H1 (cell line): ENCODE measurements at regions not wholly inside any gene's neighbourhood (a gene's known extent, or its start where the extent isn't known, plus 50 kb on each side); places are given as distances from the start of the nearest gene placed in this dataset.

Experiments used
- CTCF ChIA-PET: fragments of 300-600 bp; sonication (Branson Sonifier 250); formaldehyde crosslinking; loops from one replicate; lab custom pipeline; 2021; ENCODE audit not compliant: partially characterized antibody; lab: Charles Lee
- POLR2A ChIA-PET: fragments of 300-600 bp; sonication (Branson Sonifier 250); formaldehyde crosslinking; loops from one replicate; lab custom pipeline; 2021; ENCODE audit warnings: inconsistent platforms; ENCODE audit not compliant: partially characterized antibody; lab: Charles Lee
- DNase-seq, 2 experiments: peaks; one replicate each; pipeline versions ENCODE4 v3.0.0 to v3.0.0-alpha.2; 2010 to 2022; ENCODE audit warnings: low spot score in 2 of 2, low read depth in 1 of 2, mixed read lengths in 1 of 2
- FAIRE-seq: peaks from 2 replicates; lab custom pipeline; 2011; peaks lifted over from hg19 to GRCh38; lab: Jason Lieb, UNC
- H2AFZ ChIP-seq: 2 replicates; pipeline ENCODE4 v1.8.1; 2012; ENCODE audit warnings: low read length, inconsistent platforms
- H2AK5ac ChIP-seq: 2 replicates; pipeline ENCODE4 v1.6.1; 2013; ENCODE audit warnings: low read depth, low read length
- H2BK120ac ChIP-seq: replicated peaks from 2 replicates; pipeline ENCODE3; 2013; ENCODE audit warnings: low read depth, low read length, inconsistent platforms
- H2BK12ac ChIP-seq: 2 replicates; pipeline ENCODE4 v1.6.1; 2013; ENCODE audit warnings: low read depth, low read length
- H2BK15ac ChIP-seq: 2 replicates; pipeline ENCODE4 v1.6.1; 2013; ENCODE audit warnings: low read length
- H2BK20ac ChIP-seq: 2 replicates; pipeline ENCODE4 v1.6.1; 2013; ENCODE audit warnings: low read length
- H2BK5ac ChIP-seq: 2 replicates; pipeline ENCODE4 v1.6.1; 2013; ENCODE audit warnings: low read depth, low read length
- H3K14ac ChIP-seq: 2 replicates; pipeline ENCODE4 v1.6.1; 2013; ENCODE audit warnings: inconsistent platforms; ENCODE audit not compliant: insufficient read length
- H3K18ac ChIP-seq: 2 replicates; pipeline ENCODE4 v1.6.1; 2013; ENCODE audit warnings: low read length; ENCODE audit errors: extremely low read depth
- H3K23ac ChIP-seq: 2 replicates; pipeline ENCODE4 v1.6.1; 2013; ENCODE audit warnings: inconsistent platforms; ENCODE audit not compliant: insufficient read length
- H3K23me2 ChIP-seq: 2 replicates; pipeline ENCODE4 v1.6.1; 2013; ENCODE audit warnings: low read depth, low read length
- H3K27ac ChIP-seq: 2 replicates; pipeline ENCODE4 v1.6.1; 2011; ENCODE audit warnings: low read depth, low read length, inconsistent platforms
- H3K27me3 ChIP-seq, 4 experiments: replicated peaks in 1 of 4; 1 replicate in 1 of 4; 2 replicates in 3 of 4; pipeline versions ENCODE4 v1.6.1 to v1.8.1; 2011 to 2013; ENCODE audit warnings: low read length in 3 of 4, mild to moderate bottlenecking in 3 of 4, inconsistent platforms in 2 of 4, mixed read lengths in 2 of 4, moderate library complexity in 1 of 4; ENCODE audit not compliant: control insufficient read depth in 3 of 4, insufficient read depth in 3 of 4; ENCODE audit errors: extremely low read depth in 1 of 4
- H3K36me3 ChIP-seq, 4 experiments: 2 replicates each; pipeline versions ENCODE4 v1.6.1 to v1.8.1; 2011 to 2013; ENCODE audit warnings: mild to moderate bottlenecking in 4 of 4, low read length in 3 of 4, moderate library complexity in 2 of 4, control low read depth in 1 of 4, inconsistent platforms in 1 of 4; ENCODE audit not compliant: insufficient read depth in 4 of 4, control insufficient read depth in 2 of 4
- H3K4ac ChIP-seq: replicated peaks from 2 replicates; pipeline ENCODE3; 2013; ENCODE audit warnings: low read length, low read depth, mixed read lengths, inconsistent platforms; ENCODE audit not compliant: insufficient read length
- H3K4me1 ChIP-seq, 4 experiments: replicated peaks in 1 of 4; 1 replicate in 1 of 4; 2 replicates in 3 of 4; pipeline versions ENCODE4 v1.6.1 to v1.8.1; 2011 to 2013; ENCODE audit warnings: low read length in 3 of 4, inconsistent platforms in 2 of 4, mixed read lengths in 1 of 4; ENCODE audit not compliant: insufficient read depth in 4 of 4, control insufficient read depth in 3 of 4
- H3K4me2 ChIP-seq, 2 experiments: 2 replicates each; pipeline versions ENCODE4 v1.6.1 to v1.8.1; 2011 to 2013; ENCODE audit warnings: low read depth in 2 of 2, low read length in 2 of 2, control low read depth in 1 of 2, inconsistent platforms in 1 of 2, mild to moderate bottlenecking in 1 of 2; ENCODE audit not compliant: insufficient read depth in 1 of 2
- H3K4me3 ChIP-seq, 4 experiments: fragments of 200-600, 300-600 bp in 1 of 4; sonication (generic), shearing (Covaris generic), sonication (Bioruptor Twin) in 1 of 4; 2 replicates each; pipeline versions ENCODE4 v1.5.1 to v1.8.1; 2011 to 2016; ENCODE audit warnings: low read length in 4 of 4, low read depth in 3 of 4, control low read depth in 2 of 4, inconsistent platforms in 2 of 4, mild to moderate bottlenecking in 2 of 4, mixed read lengths in 1 of 4, moderate library complexity in 1 of 4; ENCODE audit not compliant: insufficient read depth in 2 of 4; ENCODE audit errors: extremely low read depth in 1 of 4
- H3K56ac ChIP-seq: replicated peaks from 2 replicates; pipeline ENCODE3; 2013; ENCODE audit warnings: low read depth, mild to moderate bottlenecking, mixed read lengths, low read length, inconsistent platforms; ENCODE audit not compliant: insufficient read length
- H3K79me1 ChIP-seq: 2 replicates; pipeline ENCODE4 v1.6.1; 2013; ENCODE audit warnings: low read depth, low read length, control low read depth
- H3K79me2 ChIP-seq, 2 experiments: 2 replicates each; pipeline versions ENCODE4 v1.6.1 to v1.8.1; 2012 to 2013; ENCODE audit warnings: low read length in 2 of 2, mild to moderate bottlenecking in 2 of 2, inconsistent platforms in 1 of 2; ENCODE audit not compliant: insufficient read depth in 2 of 2, control insufficient read depth in 1 of 2
- H3K9ac ChIP-seq, 4 experiments: replicated peaks in 1 of 4; 1 replicate in 1 of 4; 2 replicates in 3 of 4; pipeline versions ENCODE4 v1.6.1 to v1.8.1; 2011 to 2013; ENCODE audit warnings: low read depth in 3 of 4, low read length in 3 of 4, control low read depth in 2 of 4, mild to moderate bottlenecking in 2 of 4, moderate library complexity in 2 of 4, inconsistent platforms in 1 of 4; ENCODE audit errors: extremely low read depth in 1 of 4
- H3K9me3 ChIP-seq, 2 experiments: 2 replicates each; pipeline versions ENCODE4 v1.6.1 to v1.8.1; 2012 to 2013; ENCODE audit warnings: mild to moderate bottlenecking in 2 of 2, moderate library complexity in 2 of 2, control low read depth in 1 of 2, inconsistent platforms in 1 of 2, low read depth in 1 of 2, low read length in 1 of 2, mixed read lengths in 1 of 2; ENCODE audit not compliant: insufficient read depth in 2 of 2
- H4K20me1 ChIP-seq, 2 experiments: replicated peaks in 1 of 2; 2 replicates each; pipeline versions ENCODE3 to v1.8.1; 2011 to 2013; ENCODE audit warnings: inconsistent platforms in 2 of 2, low read length in 2 of 2, mild to moderate bottlenecking in 1 of 2; ENCODE audit not compliant: insufficient read depth in 2 of 2, control insufficient read depth in 1 of 2
- H4K5ac ChIP-seq: 2 replicates; pipeline ENCODE4 v1.6.1; 2013; ENCODE audit warnings: low read length, low read depth, mixed read lengths, inconsistent platforms; ENCODE audit not compliant: insufficient read length
- H4K8ac ChIP-seq: 2 replicates; pipeline ENCODE4 v1.8.0; 2013; ENCODE audit warnings: mild to moderate bottlenecking, moderate library complexity, low read length, inconsistent platforms; ENCODE audit not compliant: insufficient read depth; ENCODE audit errors: extremely low read depth
- H4K91ac ChIP-seq: replicated peaks from 2 replicates; pipeline ENCODE3; 2013; ENCODE audit warnings: low read length, mixed read lengths, inconsistent platforms; ENCODE audit not compliant: insufficient read length
- ASH2L ChIP-seq: fragments of 200-600, 300-600 bp; sonication (generic); IDR thresholded peaks from one replicate; pipeline ENCODE4 v1.7.1; 2017; ENCODE audit warnings: low read length
- ATF3 ChIP-seq: IDR thresholded peaks from 2 replicates; pipeline ENCODE4 v1.6.1; 2011; ENCODE audit warnings: low read depth, mild to moderate bottlenecking, low read length; ENCODE audit not compliant: insufficient read depth
- BACH1 ChIP-seq: IDR thresholded peaks from 2 replicates; pipeline ENCODE4 v1.6.1; 2012; ENCODE audit warnings: low read length, improper control_type of control experiment
- BRCA1 ChIP-seq: IDR thresholded peaks from 2 replicates; pipeline ENCODE4 v1.6.1; 2012; ENCODE audit warnings: low read depth, low read length, improper control_type of control experiment
- CHD2 ChIP-seq: IDR thresholded peaks from 2 replicates; pipeline ENCODE4 v1.6.1; 2012; ENCODE audit warnings: low read length, improper control_type of control experiment
- CREB1 ChIP-seq: IDR thresholded peaks from 2 replicates; pipeline ENCODE4 v1.6.1; 2012; ENCODE audit warnings: inconsistent platforms
- EZH2 ChIP-seq: fragments of 200-600 bp; sonication (generic); IDR thresholded peaks from 2 replicates; pipeline ENCODE4 v1.7.1; 2012; ENCODE audit warnings: low read depth, mild to moderate bottlenecking, moderate library complexity, low read length, inconsistent platforms; ENCODE audit not compliant: severe bottlenecking
- GTF2F1 ChIP-seq: IDR thresholded peaks from 2 replicates; pipeline ENCODE4 v1.6.1; 2012; ENCODE audit warnings: low read depth, low read length, improper control_type of control experiment, borderline replicate concordance
- JUN ChIP-seq: IDR thresholded peaks from 2 replicates; pipeline ENCODE4 v1.6.1; 2011; ENCODE audit warnings: low read depth, mild to moderate bottlenecking, improper control_type of control experiment, low read length
- PHF8 ChIP-seq: fragments of 200-600 bp; sonication (generic); conservative IDR thresholded peaks from 2 replicates; pipeline ENCODE4 v1.7.1; 2012; ENCODE audit warnings: low read depth, mild to moderate bottlenecking, inconsistent platforms, low read length, moderate library complexity
- POLR2A ChIP-seq, 2 experiments: IDR thresholded peaks; 1 replicate in 1 of 2; 2 replicates in 1 of 2; pipeline ENCODE4 v1.6.1; 2011; ENCODE audit warnings: low read depth in 2 of 2, low read length in 2 of 2, mild to moderate bottlenecking in 2 of 2; ENCODE audit errors: control extremely low read depth in 1 of 2
- RNF2 ChIP-seq: fragments of 200-900, 300-1000 bp; sonication (generic); IDR thresholded peaks from 2 replicates; pipeline ENCODE4 v1.7.1; 2016; ENCODE audit warnings: borderline replicate concordance, low read depth, mild to moderate bottlenecking, antibody characterized with exemption, low read length; ENCODE audit not compliant: poor library complexity, severe bottlenecking; ENCODE audit errors: missing control alignments
- SIX5 ChIP-seq: IDR thresholded peaks from 2 replicates; pipeline ENCODE4 v1.6.1; 2011; ENCODE audit warnings: mild to moderate bottlenecking, low read depth, low read length
- SUZ12 ChIP-seq: fragments of 200-600 bp; sonication (generic); IDR thresholded peaks from 2 replicates; pipeline ENCODE4 v1.6.1; 2012; ENCODE audit warnings: mild to moderate bottlenecking, inconsistent platforms, low read length, moderate library complexity, mixed read lengths
- TCF12 ChIP-seq: IDR thresholded peaks from 2 replicates; pipeline ENCODE4 v1.6.1; 2011; ENCODE audit warnings: low read depth, mild to moderate bottlenecking, low read length
- TEAD4 ChIP-seq: IDR thresholded peaks from 2 replicates; pipeline ENCODE4 v1.6.1; 2012; ENCODE audit warnings: low read depth, low read length, inconsistent platforms, mixed read lengths
- WGBS, 2 experiments: shearing (Covaris generic) in 1 of 2; methylation state at CpG; one replicate each; pipeline versions ENCODE4 v1.1.6 to v1.1.7; 2013 to 2015; ENCODE audit warnings: low lambda C conversion rate in 2 of 2, mixed read lengths in 2 of 2, inconsistent platforms in 1 of 2, low coverage in 1 of 2, missing lambda C conversion rate in 1 of 2; ENCODE audit not compliant: insufficient replicate concordance in 2 of 2, insufficient coverage in 1 of 2, insufficient read length in 1 of 2; ENCODE audit errors: extremely low coverage in 1 of 2, missing lambda C conversion rate in 1 of 2; 5-methylcytosine and 5-hydroxymethylcytosine counted together

GRCh38 chr14:104523546-104523935 is 56.0 kb upstream of the C14orf180 start:
- no peak overlapping the region for H4K91ac ChIP-seq
- H2AFZ ChIP-seq = no peak overlapping the region
- FAIRE-seq (no peak), DNase-seq (no peak)
- WGBS, 2 experiments = 86% methylated on average over 7 of the region's 7 CpGs; no CpG with 5 or more reads in 1 of the 2 experiments
- no peaks in the 10 kb centered on the region for H3K79me1 ChIP-seq
- no peaks in the 10 kb centered on the region for H3K4me1 ChIP-seq
- no peak overlapping the region for H2BK20ac ChIP-seq
- no peak overlapping the region for H3K56ac ChIP-seq
- no peak overlapping the region for H3K9ac ChIP-seq
- no peak overlapping the region for H2BK15ac ChIP-seq
- H3K23ac ChIP-seq = no peak overlapping the region
- no peaks in the 10 kb centered on the region; a peak in 1 of 4 replicates for H3K79me2 ChIP-seq
- H3K23me2 ChIP-seq = peaks cover 11% of the 10 kb centered on the region
- H3K27me3 ChIP-seq = no peaks in the 10 kb centered on the region
- no peak overlapping the region for H4K8ac ChIP-seq
- H3K14ac ChIP-seq = no peak overlapping the region
- H3K4me2 ChIP-seq = no peak overlapping the region
- no peak overlapping the region for H4K5ac ChIP-seq
- no peak overlapping the region for H3K18ac ChIP-seq
- no peaks in the 10 kb centered on the region for H3K36me3 ChIP-seq
- peaks cover 3 to 20% of the 10 kb centered on the region in 2 experiments; a peak in 3 of 4 replicates for H3K9me3 ChIP-seq
- no peak overlapping the region for H2BK5ac ChIP-seq
- H3K27ac ChIP-seq = no peak overlapping the region
- ChIA-PET POLR2A (no interaction called here), CTCF (interaction anchor here (0.6 to 1.8 kb wide), 3 partner anchors 34 to 298 kb away, joined by 3 to 5 read pairs (median 4); no protein-coding TSS in a partner anchor)
- H3K4ac ChIP-seq = no peak overlapping the region
- no peak overlapping the region for H3K4me3 ChIP-seq
- no peak overlapping the region for H2AK5ac ChIP-seq
- no peak overlapping the region for H2BK120ac ChIP-seq
- no peak overlapping the region for H2BK12ac ChIP-seq
- peaks cover 0 to 11% of the 10 kb centered on the region in 2 experiments for H4K20me1 ChIP-seq
- TF ChIP-seq PHF8 (no peak), BRCA1 (no peak), TCF12 (no peak), RNF2 (no peak), SUZ12 (no peak), ASH2L (no peak), CHD2 (no peak), SIX5 (no peak), GTF2F1 (no peak), BACH1 (no peak), POLR2A (IDR thresholded peaks at IDR 0.05; ENCODE audit: control extremely low read depth in 1 of 2, low read depth in 2 of 2, low read length in 2 of 2) (no peak), TEAD4 (no peak), CREB1 (no peak), JUN (no peak), EZH2 (no peak), ATF3 (no peak)
